GM12892 (cell line): ENCODE measurements at regions not wholly inside any gene's neighbourhood (a gene's known extent, or its start where the extent isn't known, plus 50 kb on each side); places are given as distances from the start of the nearest gene placed in this dataset.

ENCODE experiments used
- POLR2A ChIP-seq: IDR thresholded peaks from 2 replicates; pipeline ENCODE4 v1.6.1; 2011; ENCODE audit warnings: low read depth, low read length, control low read depth
- POLR2AphosphoS5 ChIP-seq: IDR thresholded peaks from 2 replicates; pipeline ENCODE4 v1.6.1; 2011; ENCODE audit warnings: low read depth, low read length, control low read depth
- TAF1 ChIP-seq: IDR thresholded peaks from 2 replicates; pipeline ENCODE4 v1.6.1; 2011; ENCODE audit warnings: low read depth, mild to moderate bottlenecking, control low read depth, low read length, borderline replicate concordance

DNA sequence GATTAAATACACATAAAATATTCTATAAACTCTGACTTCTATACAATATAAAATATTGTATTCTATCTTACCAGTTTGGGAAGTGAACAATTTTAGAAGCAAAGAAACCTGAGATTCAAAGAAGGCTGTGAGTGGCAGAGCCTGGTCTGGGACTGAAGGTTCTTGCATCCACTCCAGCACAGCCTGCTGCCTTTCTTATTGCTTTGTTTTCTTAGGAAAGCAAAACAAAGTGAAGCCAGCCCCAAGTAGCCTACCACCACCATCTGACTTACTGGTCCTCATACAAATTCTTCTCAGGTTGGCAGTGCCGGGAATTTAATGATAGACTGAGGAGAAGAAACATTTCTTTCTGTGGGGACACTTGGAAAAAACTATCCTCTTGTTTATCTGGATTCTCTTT, 129.7 kb upstream of the SMAD1 start:
- TF ChIP-seq TAF1 (no peak), POLR2A (no peak), POLR2AphosphoS5 (no peak)
